ENCODE measurements at regions not wholly inside any gene's neighbourhood (a gene's known extent, or its start where the extent isn't known, plus 50 kb on each side); places are given as distances from the start of the nearest gene placed in this dataset.

DNA sequence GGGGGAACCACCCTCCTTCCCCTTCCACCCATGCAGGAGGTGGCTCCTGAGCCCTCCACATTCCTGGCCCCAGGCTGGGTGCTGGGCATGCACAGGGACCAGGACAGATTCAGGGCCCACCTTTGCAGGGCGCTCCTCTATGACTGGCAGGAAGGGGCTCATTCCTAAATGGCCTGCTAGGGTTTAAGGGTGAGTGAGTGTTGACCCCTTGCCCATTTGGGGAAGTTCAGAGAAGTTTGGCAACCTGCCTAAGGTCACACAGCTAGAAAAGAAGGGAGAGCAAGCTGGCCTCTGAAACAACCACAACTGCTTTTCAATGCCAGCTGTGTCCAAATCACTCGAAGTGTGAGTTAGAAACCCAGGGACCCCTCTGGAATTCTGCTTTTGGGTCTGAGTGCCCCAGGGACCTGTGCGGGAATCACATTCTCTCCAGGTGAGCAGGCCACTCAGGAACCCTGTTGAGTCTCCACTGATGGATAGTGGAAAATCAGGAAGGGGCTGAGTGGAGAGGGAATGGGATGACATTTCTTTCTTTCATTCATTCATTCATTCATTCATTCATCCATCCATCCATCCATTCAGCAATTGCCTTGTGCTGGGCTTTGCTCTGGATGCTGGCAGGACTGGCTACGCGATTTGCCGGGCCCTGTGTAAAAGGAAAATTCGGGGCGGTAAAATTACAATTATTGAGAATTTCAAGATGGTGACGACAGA is 191.9 kb downstream of the C9orf50 start:
- TF ChIP-seq GATA2 (CRISPR knock-in tag; IDR thresholded peaks at IDR 0.05) (no peak), MXI1 (IDR thresholded peaks at IDR 0.05; ENCODE audit: low read depth, low read length) (no peak), SIN3A (IDR thresholded peaks at IDR 0.05; ENCODE audit: borderline replicate concordance, low read depth, low read length) (no peak), FOSL2 (IDR thresholded peaks at IDR 0.05; ENCODE audit: borderline replicate concordance, low read depth) (no peak), RAD21 (IDR thresholded peaks at IDR 0.05; ENCODE audit: low read length) (no peak), RXRA (IDR thresholded peaks at IDR 0.05; ENCODE audit: borderline replicate concordance, low read depth) (no peak), POLR2AphosphoS5 (IDR thresholded peaks at IDR 0.05; ENCODE audit: low read depth, low read length) (no peak), SMC3 (IDR thresholded peaks at IDR 0.05; ENCODE audit: low read depth, low read length) (no peak), NFIC (IDR thresholded peaks at IDR 0.05; ENCODE audit: borderline replicate concordance) (no peak), GABPA (IDR thresholded peaks at IDR 0.05; ENCODE audit: low read depth) (no peak), MEF2A (IDR thresholded peaks at IDR 0.05; ENCODE audit: borderline replicate concordance, low read depth) (no peak), YY1 (IDR thresholded peaks at IDR 0.05; ENCODE audit: low read depth) (no peak), NRF1 (IDR thresholded peaks at IDR 0.05; ENCODE audit: low read depth, low read length) (no peak), RCOR1 (IDR thresholded peaks at IDR 0.05; ENCODE audit: low read length) (no peak)
- TF ChIP-seq, protein P1, sequence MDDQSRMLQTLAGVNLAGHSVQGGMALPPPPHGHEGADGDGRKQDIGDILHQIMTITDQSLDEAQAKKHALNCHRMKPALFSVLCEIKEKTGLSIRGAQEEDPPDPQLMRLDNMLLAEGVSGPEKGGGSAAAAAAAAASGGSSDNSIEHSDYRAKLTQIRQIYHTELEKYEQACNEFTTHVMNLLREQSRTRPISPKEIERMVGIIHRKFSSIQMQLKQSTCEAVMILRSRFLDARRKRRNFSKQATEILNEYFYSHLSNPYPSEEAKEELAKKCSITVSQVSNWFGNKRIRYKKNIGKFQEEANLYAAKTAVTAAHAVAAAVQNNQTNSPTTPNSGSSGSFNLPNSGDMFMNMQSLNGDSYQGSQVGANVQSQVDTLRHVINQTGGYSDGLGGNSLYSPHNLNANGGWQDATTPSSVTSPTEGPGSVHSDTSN (IDR thresholded peaks at IDR 0.05), result no peak
- TF ChIP-seq, protein P2, sequence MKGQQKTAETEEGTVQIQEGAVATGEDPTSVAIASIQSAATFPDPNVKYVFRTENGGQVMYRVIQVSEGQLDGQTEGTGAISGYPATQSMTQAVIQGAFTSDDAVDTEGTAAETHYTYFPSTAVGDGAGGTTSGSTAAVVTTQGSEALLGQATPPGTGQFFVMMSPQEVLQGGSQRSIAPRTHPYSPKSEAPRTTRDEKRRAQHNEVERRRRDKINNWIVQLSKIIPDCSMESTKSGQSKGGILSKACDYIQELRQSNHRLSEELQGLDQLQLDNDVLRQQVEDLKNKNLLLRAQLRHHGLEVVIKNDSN (IDR thresholded peaks at IDR 0.05; ENCODE audit: borderline replicate concordance, low read depth), result no peak
- TF ChIP-seq, protein P3, sequence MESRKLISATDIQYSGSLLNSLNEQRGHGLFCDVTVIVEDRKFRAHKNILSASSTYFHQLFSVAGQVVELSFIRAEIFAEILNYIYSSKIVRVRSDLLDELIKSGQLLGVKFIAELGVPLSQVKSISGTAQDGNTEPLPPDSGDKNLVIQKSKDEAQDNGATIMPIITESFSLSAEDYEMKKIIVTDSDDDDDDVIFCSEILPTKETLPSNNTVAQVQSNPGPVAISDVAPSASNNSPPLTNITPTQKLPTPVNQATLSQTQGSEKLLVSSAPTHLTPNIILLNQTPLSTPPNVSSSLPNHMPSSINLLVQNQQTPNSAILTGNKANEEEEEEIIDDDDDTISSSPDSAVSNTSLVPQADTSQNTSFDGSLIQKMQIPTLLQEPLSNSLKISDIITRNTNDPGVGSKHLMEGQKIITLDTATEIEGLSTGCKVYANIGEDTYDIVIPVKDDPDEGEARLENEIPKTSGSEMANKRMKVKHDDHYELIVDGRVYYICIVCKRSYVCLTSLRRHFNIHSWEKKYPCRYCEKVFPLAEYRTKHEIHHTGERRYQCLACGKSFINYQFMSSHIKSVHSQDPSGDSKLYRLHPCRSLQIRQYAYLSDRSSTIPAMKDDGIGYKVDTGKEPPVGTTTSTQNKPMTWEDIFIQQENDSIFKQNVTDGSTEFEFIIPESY (IDR thresholded peaks at IDR 0.05; ENCODE audit: borderline replicate concordance, low read depth), result no peak
- TF ChIP-seq, protein P4, sequence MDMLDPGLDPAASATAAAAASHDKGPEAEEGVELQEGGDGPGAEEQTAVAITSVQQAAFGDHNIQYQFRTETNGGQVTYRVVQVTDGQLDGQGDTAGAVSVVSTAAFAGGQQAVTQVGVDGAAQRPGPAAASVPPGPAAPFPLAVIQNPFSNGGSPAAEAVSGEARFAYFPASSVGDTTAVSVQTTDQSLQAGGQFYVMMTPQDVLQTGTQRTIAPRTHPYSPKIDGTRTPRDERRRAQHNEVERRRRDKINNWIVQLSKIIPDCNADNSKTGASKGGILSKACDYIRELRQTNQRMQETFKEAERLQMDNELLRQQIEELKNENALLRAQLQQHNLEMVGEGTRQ (IDR thresholded peaks at IDR 0.05; ENCODE audit: borderline replicate concordance, low read depth, low read length), result no peak
- TF ChIP-seq, protein P5, sequence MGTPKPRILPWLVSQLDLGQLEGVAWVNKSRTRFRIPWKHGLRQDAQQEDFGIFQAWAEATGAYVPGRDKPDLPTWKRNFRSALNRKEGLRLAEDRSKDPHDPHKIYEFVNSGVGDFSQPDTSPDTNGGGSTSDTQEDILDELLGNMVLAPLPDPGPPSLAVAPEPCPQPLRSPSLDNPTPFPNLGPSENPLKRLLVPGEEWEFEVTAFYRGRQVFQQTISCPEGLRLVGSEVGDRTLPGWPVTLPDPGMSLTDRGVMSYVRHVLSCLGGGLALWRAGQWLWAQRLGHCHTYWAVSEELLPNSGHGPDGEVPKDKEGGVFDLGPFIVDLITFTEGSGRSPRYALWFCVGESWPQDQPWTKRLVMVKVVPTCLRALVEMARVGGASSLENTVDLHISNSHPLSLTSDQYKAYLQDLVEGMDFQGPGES (IDR thresholded peaks at IDR 0.05; ENCODE audit: low read depth, low read length), result no peak
- no peaks in the 10 kb centered on the region for H3K9me3 ChIP-seq
- POLR2A ChIA-PET, result interaction anchor here (0.6 to 3.2 kb wide), 13 partner anchors 8 to 254 kb away, joined by 3 to 23 read pairs (median 3); partner anchors contain the start of gene IER5L
- no peak for DNase-seq
- no peaks in the 10 kb centered on the region for H3K9me2 ChIP-seq
- H3K27me3 ChIP-seq (ENCODE audit: insufficient read depth), result no peaks in the 10 kb centered on the region
- H3K36me3 ChIP-seq (replicated peaks in 1 of 2; ENCODE audit: control insufficient read depth in 1 of 2, insufficient read depth in 2 of 2, low read length in 1 of 2), result no peaks in the 10 kb centered on the region
- H3K4me2 ChIP-seq, result no peak overlapping the region
- CTCF ChIA-PET, result interaction anchor here (0.6 to 2.5 kb wide), 15 partner anchors 8 to 257 kb away, joined by 3 to 12 read pairs (median 4); no protein-coding TSS in a partner anchor
- peaks cover 0 to 44% of the 10 kb centered on the region in 2 experiments; a peak in 1 of 4 replicates for H3K4me1 ChIP-seq (ENCODE audit: control insufficient read depth in 1 of 2, insufficient read depth in 2 of 2, low read depth in 1 of 2, low read length in 1 of 2)
- H3K4me3 ChIP-seq (ENCODE audit: low read depth in 2 of 2, low read length in 1 of 2), result no peak overlapping the region
- no peaks in the 10 kb centered on the region for H3F3A ChIP-seq (replicated peaks; ENCODE audit: insufficient read depth)
- 77% methylated on average over 9 of the region's 9 CpGs for WGBS (ENCODE audit: low lambda C conversion rate)
- peak overlapping the region in 1 of 2 experiments; percentile 62; a peak in 2 of 4 replicates for H3K27ac ChIP-seq (ENCODE audit: low read depth in 2 of 2, low read length in 1 of 2)
- no peaks in the 10 kb centered on the region for H3K79me2 ChIP-seq (ENCODE audit: insufficient read depth)
- no peak overlapping the region for H3K9ac ChIP-seq
- no peak overlapping the region for H2AFZ ChIP-seq (ENCODE audit: low read depth)
- H4K20me1 ChIP-seq (ENCODE audit: insufficient read depth), result no peaks in the 10 kb centered on the region
